GM12878 (cell line): ENCODE measurements at regions not wholly inside any gene's neighbourhood (a gene's known extent, or its start where the extent isn't known, plus 50 kb on each side); places are given as distances from the start of the nearest gene placed in this dataset.

Experiments
- CEBPB ChIP-seq, 2 experiments: fragments of 150-350 bp in 1 of 2; IDR thresholded peaks; 2 replicates each; pipeline ENCODE4 v1.6.1; 2012 to 2014; ENCODE audit warnings: low read depth in 2 of 2, low read length in 2 of 2, borderline replicate concordance in 1 of 2, inconsistent platforms in 1 of 2
- CTCF ChIP-seq, 3 experiments: IDR thresholded peaks in 2 of 3; conservative IDR thresholded peaks in 1 of 3; 2 replicates each; pipeline ENCODE4 v1.5.1; 2011; ENCODE audit warnings: low read depth in 3 of 3, low read length in 3 of 3, mild to moderate bottlenecking in 3 of 3, control low read depth in 2 of 3, moderate library complexity in 2 of 3, inconsistent platforms in 1 of 3, mixed read lengths in 1 of 3; ENCODE audit not compliant: control insufficient read depth in 2 of 3, insufficient read depth in 1 of 3; ENCODE audit errors: extremely low read depth in 1 of 3
- EZH2 ChIP-seq: IDR thresholded peaks from 2 replicates; pipeline ENCODE4 v1.6.1; 2012; ENCODE audit warnings: low read depth, mild to moderate bottlenecking, control low read depth, inconsistent platforms, low read length, borderline replicate concordance; ENCODE audit not compliant: control insufficient read depth
- HCFC1 ChIP-seq: fragments of 150-350 bp; IDR thresholded peaks from 2 replicates; pipeline ENCODE4 v1.6.1; 2014; ENCODE audit warnings: low read length
- MTA3 ChIP-seq: IDR thresholded peaks from 2 replicates; pipeline ENCODE4 v1.6.1; 2012; ENCODE audit warnings: low read length, inconsistent platforms, borderline replicate concordance
- NR2C1 ChIP-seq: fragments of 450-650 bp; IDR thresholded peaks from 2 replicates; pipeline ENCODE4 v1.6.1; 2017; ENCODE audit warnings: antibody characterized with exemption, mild to moderate bottlenecking, moderate library complexity
- POLR2A ChIP-seq: IDR thresholded peaks from 2 replicates; pipeline ENCODE4 v1.6.1; 2011; ENCODE audit warnings: low read depth, mild to moderate bottlenecking, low read length
- POLR2AphosphoS5 ChIP-seq: IDR thresholded peaks from 2 replicates; pipeline ENCODE4 v1.6.1; 2011; ENCODE audit warnings: mild to moderate bottlenecking, low read length, inconsistent platforms
- RBBP5 ChIP-seq: fragments of 200-600 bp; sonication (generic); conservative IDR thresholded peaks from 2 replicates; pipeline ENCODE4 v1.6.1; 2016
- SUZ12 ChIP-seq: fragments of 200-600 bp; sonication (generic); IDR thresholded peaks from one replicate; pipeline ENCODE4 v1.6.1; 2018; ENCODE audit warnings: antibody characterized with exemption, mild to moderate bottlenecking; ENCODE audit not compliant: unreplicated experiment
- ZNF274 ChIP-seq: IDR thresholded peaks from one replicate; pipeline ENCODE4 v1.8.0; 2011; ENCODE audit not compliant: insufficient read length, insufficient read depth
- TF ChIP-seq, protein P1 (sequence below): IDR thresholded peaks from 2 replicates; pipeline ENCODE4 v1.6.1; 2012; ENCODE audit warnings: low read depth, low read length, improper control_type of control experiment
- TF ChIP-seq, protein P2 (sequence below): fragments of 450-650 bp; IDR thresholded peaks from 2 replicates; pipeline ENCODE4 v1.6.1; 2016; ENCODE audit warnings: mild to moderate bottlenecking
- TF ChIP-seq, protein P3 (sequence below): fragments of 450-650 bp; IDR thresholded peaks from 2 replicates; pipeline ENCODE4 v1.6.1; 2014; ENCODE audit warnings: mild to moderate bottlenecking

GRCh38 chr2:107069890-107070289 is 183.9 kb upstream of the ST6GAL2 start:
- TF ChIP-seq, protein P1, sequence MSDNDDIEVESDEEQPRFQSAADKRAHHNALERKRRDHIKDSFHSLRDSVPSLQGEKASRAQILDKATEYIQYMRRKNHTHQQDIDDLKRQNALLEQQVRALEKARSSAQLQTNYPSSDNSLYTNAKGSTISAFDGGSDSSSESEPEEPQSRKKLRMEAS: no peak
- no peak for TF ChIP-seq HCFC1
- TF ChIP-seq CTCF (IDR thresholded peaks at IDR 0.05 in 2 of 3, conservative IDR thresholded peaks at IDR 0.05 in 1 of 3; ENCODE audit: control insufficient read depth in 2 of 3, extremely low read depth in 1 of 3, insufficient read depth in 1 of 3, low read depth in 3 of 3, low read length in 3 of 3): no peak
- TF ChIP-seq POLR2AphosphoS5: no peak
- TF ChIP-seq POLR2A: no peak
- TF ChIP-seq CEBPB (IDR thresholded peaks at IDR 0.05; ENCODE audit: borderline replicate concordance in 1 of 2, low read depth in 2 of 2, low read length in 2 of 2): no peak
- no peak for TF ChIP-seq NR2C1
- TF ChIP-seq EZH2: no peak
- TF ChIP-seq, protein P2, sequence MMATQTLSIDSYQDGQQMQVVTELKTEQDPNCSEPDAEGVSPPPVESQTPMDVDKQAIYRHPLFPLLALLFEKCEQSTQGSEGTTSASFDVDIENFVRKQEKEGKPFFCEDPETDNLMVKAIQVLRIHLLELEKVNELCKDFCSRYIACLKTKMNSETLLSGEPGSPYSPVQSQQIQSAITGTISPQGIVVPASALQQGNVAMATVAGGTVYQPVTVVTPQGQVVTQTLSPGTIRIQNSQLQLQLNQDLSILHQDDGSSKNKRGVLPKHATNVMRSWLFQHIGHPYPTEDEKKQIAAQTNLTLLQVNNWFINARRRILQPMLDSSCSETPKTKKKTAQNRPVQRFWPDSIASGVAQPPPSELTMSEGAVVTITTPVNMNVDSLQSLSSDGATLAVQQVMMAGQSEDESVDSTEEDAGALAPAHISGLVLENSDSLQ: no peak
- no peak for TF ChIP-seq RBBP5
- TF ChIP-seq, protein P3, sequence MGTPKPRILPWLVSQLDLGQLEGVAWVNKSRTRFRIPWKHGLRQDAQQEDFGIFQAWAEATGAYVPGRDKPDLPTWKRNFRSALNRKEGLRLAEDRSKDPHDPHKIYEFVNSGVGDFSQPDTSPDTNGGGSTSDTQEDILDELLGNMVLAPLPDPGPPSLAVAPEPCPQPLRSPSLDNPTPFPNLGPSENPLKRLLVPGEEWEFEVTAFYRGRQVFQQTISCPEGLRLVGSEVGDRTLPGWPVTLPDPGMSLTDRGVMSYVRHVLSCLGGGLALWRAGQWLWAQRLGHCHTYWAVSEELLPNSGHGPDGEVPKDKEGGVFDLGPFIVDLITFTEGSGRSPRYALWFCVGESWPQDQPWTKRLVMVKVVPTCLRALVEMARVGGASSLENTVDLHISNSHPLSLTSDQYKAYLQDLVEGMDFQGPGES: no peak
- TF ChIP-seq SUZ12: no peak
- TF ChIP-seq ZNF274: no peak
- no peak for TF ChIP-seq MTA3
